ENCODE measurements at regions not wholly inside any gene's neighbourhood (a gene's known extent, or its start where the extent isn't known, plus 50 kb on each side); places are given as distances from the start of the nearest gene placed in this dataset.

GRCh38 chr10:3287572-3288445 is 115.2 kb upstream of the PITRM1 start:
- TF ChIP-seq POLR2AphosphoS5 (IDR thresholded peaks at IDR 0.05) (peak; percentile 29 to 66 (median 45)), EP300 (IDR thresholded peaks at IDR 0.05; ENCODE audit: low read depth) (no peak), POLR2A (IDR thresholded peaks at IDR 0.05) (peak; percentile 11)

Data from transverse colon (tissue), 3 donors.